PC-3 (cell line): ENCODE measurements at regions not wholly inside any gene's neighbourhood (a gene's known extent, or its start where the extent isn't known, plus 50 kb on each side); places are given as distances from the start of the nearest gene placed in this dataset.

Source experiments
- CTCF ChIP-seq: fragments of 300-600 bp; sonication (generic); conservative IDR thresholded peaks from 2 replicates; pipeline ENCODE4 v1.5.1; 2017; ENCODE audit warnings: antibody characterized with exemption, low read depth, mild to moderate bottlenecking, low read length
- EZH2 ChIP-seq: fragments of 300-600 bp; sonication (generic); IDR thresholded peaks from one replicate; pipeline ENCODE4 v1.6.1; 2017; ENCODE audit warnings: antibody characterized with exemption, mild to moderate bottlenecking, low read length; ENCODE audit not compliant: unreplicated experiment
- EZH2phosphoT487 ChIP-seq: fragments of 300-600 bp; sonication (generic); IDR thresholded peaks from 2 replicates; pipeline ENCODE4 v1.6.1; 2018; ENCODE audit warnings: mild to moderate bottlenecking, antibody characterized with exemption, low read length, borderline replicate concordance

GRCh38 chr18:27778925-27779324 lies 398.0 kb downstream of the CDH2 start:
- TF ChIP-seq CTCF = no peak
- TF ChIP-seq EZH2 = no peak
- no peak for TF ChIP-seq EZH2phosphoT487
